ENCODE measurements at regions not wholly inside any gene's neighbourhood (a gene's known extent, or its start where the extent isn't known, plus 50 kb on each side); places are given as distances from the start of the nearest gene placed in this dataset.
A peak's percentile ranks its signal among the peaks of the same experiment; 100 is the strongest.
"Not testable (repeated sequence)": the region's sequence is repeated elsewhere in the genome, so short reads cannot be mapped to it uniquely, and the experiment has no call there.

- no peak for DNase-seq (ENCODE audit: low read depth in 2 of 2)
These were observed 238.2 kb downstream of the NRIP1 start for GRCh38 chr21:14826630-14827029.

- DNase-seq (ENCODE audit: low read depth in 2 of 2) = no peak
These were observed 239.3 kb downstream of the NRIP1 start for GRCh38 chr21:14825514-14825974.

- no peak for DNase-seq (ENCODE audit: low read depth in 2 of 2)
These were observed 240.7 kb downstream of the NRIP1 start for GRCh38 chr21:14824126-14824525.

- DNase-seq (ENCODE audit: low read depth in 2 of 2) = no peak
These were observed 247.5 kb downstream of the NRIP1 start for GRCh38 chr21:14817311-14817710.

- DNase-seq (ENCODE audit: low read depth in 2 of 2) = no peak
These were observed 249.8 kb downstream of the NRIP1 start for GRCh38 chr21:14814991-14815390.

- no peak for DNase-seq (ENCODE audit: low read depth in 2 of 2)
These were observed 250.5 kb downstream of the NRIP1 start for GRCh38 chr21:14814282-14814681.

- DNase-seq (ENCODE audit: low read depth in 2 of 2) = not testable (repeated sequence)
These were observed 258.1 kb upstream of the SAMSN1 start for GRCh38 chr21:14804170-14804569.

GRCh38 chr21:14797543-14797942 is 251.4 kb upstream of the SAMSN1 start:
- no peak for DNase-seq (ENCODE audit: low read depth in 2 of 2)

- DNase-seq (ENCODE audit: low read depth in 2 of 2) = no peak
These were observed 241.2 kb upstream of the SAMSN1 start for GRCh38 chr21:14787312-14787711.

GRCh38 chr21:14785679-14786078 is 239.6 kb upstream of the SAMSN1 start:
- DNase-seq (ENCODE audit: low read depth in 2 of 2) = no peak

GRCh38 chr21:14773777-14774345 is 227.7 kb upstream of the SAMSN1 start:
- peak in 1 of 2 donors; percentile 19 for DNase-seq (ENCODE audit: low read depth in 2 of 2)

GRCh38 chr21:14771593-14771992 is 225.5 kb upstream of the SAMSN1 start:
- no peak for DNase-seq (ENCODE audit: low read depth in 2 of 2)

GRCh38 chr21:14768042-14768441 is 221.9 kb upstream of the SAMSN1 start:
- DNase-seq (ENCODE audit: low read depth in 2 of 2) = no peak

GRCh38 chr21:14767192-14767852 is 221.2 kb upstream of the SAMSN1 start:
- no peak for DNase-seq (ENCODE audit: low read depth in 2 of 2)

GRCh38 chr21:14766241-14766640 is 220.1 kb upstream of the SAMSN1 start:
- DNase-seq (ENCODE audit: low read depth in 2 of 2) = no peak

- DNase-seq (ENCODE audit: low read depth in 2 of 2) = no peak
These were observed 217.6 kb upstream of the SAMSN1 start for GRCh38 chr21:14763695-14764064.

GRCh38 chr21:14762734-14763694 is 216.9 kb upstream of the SAMSN1 start:
- DNase-seq (ENCODE audit: low read depth in 2 of 2) = no peak

GRCh38 chr21:14762327-14762726 is 216.2 kb upstream of the SAMSN1 start:
- no peak for DNase-seq (ENCODE audit: low read depth in 2 of 2)

GRCh38 chr21:14759285-14759684 is 213.2 kb upstream of the SAMSN1 start:
- DNase-seq (ENCODE audit: low read depth in 2 of 2) = no peak

GRCh38 chr21:14758849-14759248 is 212.7 kb upstream of the SAMSN1 start:
- no peak for DNase-seq (ENCODE audit: low read depth in 2 of 2)

GRCh38 chr21:14757533-14758327 is 211.6 kb upstream of the SAMSN1 start:
- DNase-seq (ENCODE audit: low read depth in 2 of 2) = no peak

GRCh38 chr21:14755086-14755485 is 209.0 kb upstream of the SAMSN1 start:
- no peak for DNase-seq (ENCODE audit: low read depth in 2 of 2)

Data from stimulated activated CD8-positive, alpha-beta memory T cell treated with anti-CD3 and anti-CD28 coated beads, Interleukin-7, amount 100 ng/mL, for 1 hour (primary cell).